GM23338 (cell line): ENCODE measurements at regions not wholly inside any gene's neighbourhood (a gene's known extent, or its start where the extent isn't known, plus 50 kb on each side); places are given as distances from the start of the nearest gene placed in this dataset.

Source experiments
- ATAC-seq: fragments of 200-7000 bp; cut with Tn5 transposase; 3 replicates; pipeline ENCODE4 v1.9.1; 2020
- DNase-seq: peaks from one replicate; pipeline ENCODE4 v3.0.0-alpha.2; 2015; ENCODE audit warnings: low spot score
- H2AFZ ChIP-seq: fragments of 200-600 bp; sonication (generic); 2 replicates; pipeline ENCODE4 v1.8.0; 2016; ENCODE audit warnings: antibody characterized with exemption, mild to moderate bottlenecking, moderate library complexity
- H3F3A ChIP-seq: fragments of 200-600 bp; sonication (generic); replicated peaks from 2 replicates; pipeline ENCODE4 v1.8.0; 2017; ENCODE audit warnings: antibody characterized with exemption, mixed run types, low read depth
- H3K27ac ChIP-seq: fragments of 200-600 bp; sonication (generic); 2 replicates; pipeline ENCODE4 v1.6.1; 2016; ENCODE audit warnings: low read depth
- H3K27me3 ChIP-seq: fragments of 200-600 bp; sonication (generic); 2 replicates; pipeline ENCODE4 v1.8.0; 2016; ENCODE audit warnings: mild to moderate bottlenecking, mixed run types, moderate library complexity; ENCODE audit not compliant: insufficient read depth
- H3K36me3 ChIP-seq: fragments of 200-600 bp; sonication (generic); 2 replicates; pipeline ENCODE4 v1.8.0; 2016; ENCODE audit warnings: mild to moderate bottlenecking; ENCODE audit not compliant: insufficient read depth
- H3K4me1 ChIP-seq: fragments of 200-600 bp; sonication (generic); 2 replicates; pipeline ENCODE4 v1.8.0; 2016; ENCODE audit warnings: mild to moderate bottlenecking, moderate library complexity; ENCODE audit not compliant: insufficient read depth
- H3K4me2 ChIP-seq: fragments of 200-600 bp; sonication (generic); 2 replicates; pipeline ENCODE4 v1.7.1; 2017; ENCODE audit warnings: mixed run types
- H3K4me3 ChIP-seq: fragments of 200-600 bp; sonication (generic); 2 replicates; pipeline ENCODE4 v1.6.1; 2016; ENCODE audit warnings: mixed run types
- H3K79me2 ChIP-seq: fragments of 200-600 bp; sonication (generic); replicated peaks from 2 replicates; pipeline ENCODE4 v1.8.0; 2017; ENCODE audit warnings: mild to moderate bottlenecking; ENCODE audit not compliant: insufficient read depth
- H3K9me2 ChIP-seq: fragments of 200-600 bp; sonication (generic); 2 replicates; pipeline ENCODE4 v1.8.0; 2017; ENCODE audit not compliant: insufficient read depth
- H4K20me1 ChIP-seq: fragments of 200-600 bp; sonication (generic); replicated peaks from 2 replicates; pipeline ENCODE4 v1.8.0; 2017; ENCODE audit warnings: mild to moderate bottlenecking; ENCODE audit not compliant: insufficient read depth
- H3K27ac Mint-ChIP-seq: 2 replicates; pipeline ENCODE4 v1.8.0; 2020; ENCODE audit warnings: inconsistent platforms, mild to moderate bottlenecking, moderate library complexity, mixed read lengths
- H3K27me3 Mint-ChIP-seq: 3 replicates; pipeline ENCODE4 v1.8.0; 2022; ENCODE audit warnings: low read depth, mild to moderate bottlenecking, moderate library complexity, mixed read lengths, inconsistent platforms; ENCODE audit not compliant: insufficient read depth, poor library complexity
- H3K36me3 Mint-ChIP-seq: 3 replicates; pipeline ENCODE4 v1.8.0; 2021; ENCODE audit warnings: low read depth, mild to moderate bottlenecking, inconsistent platforms, moderate library complexity, mixed read lengths
- H3K4me1 Mint-ChIP-seq: 3 replicates; pipeline ENCODE4 v1.8.0; 2020; ENCODE audit warnings: mild to moderate bottlenecking, inconsistent platforms, mixed read lengths
- H3K4me3 Mint-ChIP-seq: 3 replicates; pipeline ENCODE4 v1.8.0; 2021; ENCODE audit warnings: moderate library complexity, mild to moderate bottlenecking, inconsistent platforms, mixed read lengths
- H3K9me3 Mint-ChIP-seq: 3 replicates; pipeline ENCODE4 v1.8.0; 2020; ENCODE audit warnings: moderate library complexity, mild to moderate bottlenecking, inconsistent platforms, mixed read lengths
- EZH2 ChIP-seq: fragments of 200-600 bp; sonication (generic); IDR thresholded peaks from one replicate; pipeline ENCODE4 v1.8.0; 2017; ENCODE audit warnings: antibody characterized with exemption, mild to moderate bottlenecking, low read depth; ENCODE audit not compliant: unreplicated experiment
- NANOG ChIP-seq: IDR thresholded peaks from 2 replicates; pipeline ENCODE4 v1.6.1; 2016; ENCODE audit warnings: antibody characterized with exemption, borderline replicate concordance
- STAT1 ChIP-seq: IDR thresholded peaks from one replicate; pipeline ENCODE4 v1.6.1; 2016; ENCODE audit warnings: antibody characterized with exemption; ENCODE audit not compliant: unreplicated experiment
- TF ChIP-seq, protein P1 (sequence below): fragments of 250-450 bp; sonication (Bioruptor Pico); IDR thresholded peaks from 2 replicates; pipeline ENCODE4 v1.5.0; 2020; ENCODE audit warnings: mild to moderate bottlenecking, moderate library complexity
- TF ChIP-seq, protein P2 (sequence below): IDR thresholded peaks from 2 replicates; pipeline ENCODE4 v1.6.1; 2016; ENCODE audit warnings: antibody characterized with exemption

DNA sequence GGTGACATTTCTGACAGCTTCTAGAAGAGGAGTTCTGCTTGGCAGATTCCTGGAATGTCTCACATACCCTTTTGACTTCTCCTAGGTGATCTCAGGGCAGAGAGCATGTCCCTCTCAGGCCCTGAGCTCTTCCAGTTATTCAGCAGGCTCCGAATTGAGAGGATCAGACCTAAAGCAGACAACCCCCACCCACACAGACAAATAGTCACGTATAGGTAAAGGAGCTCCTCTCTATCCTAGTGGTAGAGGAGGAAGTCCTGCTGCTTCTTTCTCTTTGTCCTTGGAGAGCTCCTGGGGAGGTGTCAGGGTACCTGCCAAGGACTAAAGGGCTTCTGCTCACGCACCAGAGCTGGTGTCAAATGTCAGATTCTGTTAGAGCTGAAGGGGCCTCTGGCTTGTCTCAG lies 128.1 kb downstream of the IER5 start:
- Mint-ChIP-seq H3K4me1 (peaks cover 21% of the 10 kb centered on the region), H3K9me3 (peaks cover 14% of the 10 kb centered on the region), H3K27ac (no peak overlapping the region), H3K27me3 (peaks cover 14% of the 10 kb centered on the region), H3K4me3 (no peak overlapping the region), H3K36me3 (peaks cover 5% of the 10 kb centered on the region; the same call in 2 of the 3 replicates)
- ATAC-seq = peak; percentile 93
- no peak overlapping the region for H3K27ac ChIP-seq
- peaks cover 5% of the 10 kb centered on the region; the same call in 1 of the 2 replicates for H3K9me2 ChIP-seq
- no peaks in the 10 kb centered on the region; the same call in 1 of the 2 replicates for H3K4me1 ChIP-seq
- no peak overlapping the region for H3K4me3 ChIP-seq
- H3K79me2 ChIP-seq = no peaks in the 10 kb centered on the region
- no peaks in the 10 kb centered on the region for H3F3A ChIP-seq
- H2AFZ ChIP-seq = no peak overlapping the region
- H3K27me3 ChIP-seq = no peaks in the 10 kb centered on the region
- H3K36me3 ChIP-seq = no peaks in the 10 kb centered on the region
- no peak for TF ChIP-seq EZH2
- TF ChIP-seq, protein P1, sequence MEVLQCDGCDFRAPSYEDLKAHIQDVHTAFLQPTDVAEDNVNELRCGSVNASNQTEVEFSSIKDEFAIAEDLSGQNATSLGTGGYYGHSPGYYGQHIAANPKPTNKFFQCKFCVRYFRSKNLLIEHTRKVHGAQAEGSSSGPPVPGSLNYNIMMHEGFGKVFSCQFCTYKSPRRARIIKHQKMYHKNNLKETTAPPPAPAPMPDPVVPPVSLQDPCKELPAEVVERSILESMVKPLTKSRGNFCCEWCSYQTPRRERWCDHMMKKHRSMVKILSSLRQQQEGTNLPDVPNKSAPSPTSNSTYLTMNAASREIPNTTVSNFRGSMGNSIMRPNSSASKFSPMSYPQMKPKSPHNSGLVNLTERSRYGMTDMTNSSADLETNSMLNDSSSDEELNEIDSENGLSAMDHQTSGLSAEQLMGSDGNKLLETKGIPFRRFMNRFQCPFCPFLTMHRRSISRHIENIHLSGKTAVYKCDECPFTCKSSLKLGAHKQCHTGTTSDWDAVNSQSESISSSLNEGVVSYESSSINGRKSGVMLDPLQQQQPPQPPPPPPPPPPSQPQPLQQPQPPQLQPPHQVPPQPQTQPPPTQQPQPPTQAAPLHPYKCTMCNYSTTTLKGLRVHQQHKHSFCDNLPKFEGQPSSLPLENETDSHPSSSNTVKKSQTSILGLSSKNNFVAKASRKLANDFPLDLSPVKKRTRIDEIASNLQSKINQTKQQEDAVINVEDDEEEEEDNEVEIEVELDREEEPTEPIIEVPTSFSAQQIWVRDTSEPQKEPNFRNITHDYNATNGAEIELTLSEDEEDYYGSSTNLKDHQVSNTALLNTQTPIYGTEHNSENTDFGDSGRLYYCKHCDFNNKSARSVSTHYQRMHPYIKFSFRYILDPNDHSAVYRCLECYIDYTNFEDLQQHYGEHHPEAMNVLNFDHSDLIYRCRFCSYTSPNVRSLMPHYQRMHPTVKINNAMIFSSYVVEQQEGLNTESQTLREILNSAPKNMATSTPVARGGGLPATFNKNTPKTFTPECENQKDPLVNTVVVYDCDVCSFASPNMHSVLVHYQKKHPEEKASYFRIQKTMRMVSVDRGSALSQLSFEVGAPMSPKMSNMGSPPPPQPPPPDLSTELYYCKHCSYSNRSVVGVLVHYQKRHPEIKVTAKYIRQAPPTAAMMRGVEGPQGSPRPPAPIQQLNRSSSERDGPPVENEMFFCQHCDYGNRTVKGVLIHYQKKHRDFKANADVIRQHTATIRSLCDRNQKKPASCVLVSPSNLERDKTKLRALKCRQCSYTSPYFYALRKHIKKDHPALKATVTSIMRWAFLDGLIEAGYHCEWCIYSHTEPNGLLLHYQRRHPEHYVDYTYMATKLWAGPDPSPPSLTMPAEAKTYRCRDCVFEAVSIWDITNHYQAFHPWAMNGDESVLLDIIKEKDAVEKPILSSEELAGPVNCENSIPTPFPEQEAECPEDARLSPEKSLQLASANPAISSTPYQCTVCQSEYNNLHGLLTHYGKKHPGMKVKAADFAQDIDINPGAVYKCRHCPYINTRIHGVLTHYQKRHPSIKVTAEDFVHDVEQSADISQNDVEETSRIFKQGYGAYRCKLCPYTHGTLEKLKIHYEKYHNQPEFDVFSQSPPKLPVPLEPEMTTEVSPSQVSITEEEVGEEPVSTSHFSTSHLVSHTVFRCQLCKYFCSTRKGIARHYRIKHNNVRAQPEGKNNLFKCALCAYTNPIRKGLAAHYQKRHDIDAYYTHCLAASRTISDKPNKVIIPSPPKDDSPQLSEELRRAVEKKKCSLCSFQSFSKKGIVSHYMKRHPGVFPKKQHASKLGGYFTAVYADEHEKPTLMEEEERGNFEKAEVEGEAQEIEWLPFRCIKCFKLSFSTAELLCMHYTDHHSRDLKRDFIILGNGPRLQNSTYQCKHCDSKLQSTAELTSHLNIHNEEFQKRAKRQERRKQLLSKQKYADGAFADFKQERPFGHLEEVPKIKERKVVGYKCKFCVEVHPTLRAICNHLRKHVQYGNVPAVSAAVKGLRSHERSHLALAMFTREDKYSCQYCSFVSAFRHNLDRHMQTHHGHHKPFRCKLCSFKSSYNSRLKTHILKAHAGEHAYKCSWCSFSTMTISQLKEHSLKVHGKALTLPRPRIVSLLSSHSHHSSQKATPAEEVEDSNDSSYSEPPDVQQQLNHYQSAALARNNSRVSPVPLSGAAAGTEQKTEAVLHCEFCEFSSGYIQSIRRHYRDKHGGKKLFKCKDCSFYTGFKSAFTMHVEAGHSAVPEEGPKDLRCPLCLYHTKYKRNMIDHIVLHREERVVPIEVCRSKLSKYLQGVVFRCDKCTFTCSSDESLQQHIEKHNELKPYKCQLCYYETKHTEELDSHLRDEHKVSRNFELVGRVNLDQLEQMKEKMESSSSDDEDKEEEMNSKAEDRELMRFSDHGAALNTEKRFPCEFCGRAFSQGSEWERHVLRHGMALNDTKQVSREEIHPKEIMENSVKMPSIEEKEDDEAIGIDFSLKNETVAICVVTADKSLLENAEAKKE = peak; percentile 81; the same call in 1 of the 2 replicates
- no peak overlapping the region for H3K4me2 ChIP-seq
- peak; percentile 12 for DNase-seq
- no peaks in the 10 kb centered on the region for H4K20me1 ChIP-seq

DNA sequence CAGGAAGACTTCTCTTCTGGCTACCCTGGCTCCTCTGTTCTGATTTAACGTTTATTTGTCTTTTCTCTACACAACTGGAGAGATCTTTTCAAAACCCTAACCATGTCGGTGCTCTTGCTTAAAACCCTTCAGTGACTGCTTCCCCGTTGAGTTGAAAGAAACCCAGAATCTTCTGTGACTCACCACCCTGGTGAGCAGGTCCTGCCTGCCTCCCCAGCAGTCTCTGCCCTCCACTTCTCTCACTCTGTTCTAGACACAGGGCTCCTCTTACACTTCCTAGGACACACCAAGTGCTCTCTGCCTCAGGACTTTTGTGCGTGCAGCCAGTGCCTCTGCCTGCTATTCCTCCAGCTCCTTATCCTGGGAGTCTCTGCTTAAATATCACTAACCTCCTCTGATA lies 131.4 kb downstream of the IER5 start:
- H3K9me2 ChIP-seq = peaks cover 8% of the 10 kb centered on the region; the same call in 1 of the 2 replicates
- H3K4me1 Mint-ChIP-seq = peaks cover 17% of the 10 kb centered on the region
- ATAC-seq = no peak
- no peaks in the 10 kb centered on the region; the same call in 1 of the 2 replicates for H3K4me1 ChIP-seq
- H3K27me3 Mint-ChIP-seq = peaks cover 8% of the 10 kb centered on the region
- no peak overlapping the region for H3K27ac ChIP-seq
- H3F3A ChIP-seq = no peaks in the 10 kb centered on the region
- H3K36me3 ChIP-seq = no peaks in the 10 kb centered on the region
- H3K27me3 ChIP-seq = no peaks in the 10 kb centered on the region
- no peak overlapping the region for H3K27ac Mint-ChIP-seq
- H4K20me1 ChIP-seq = no peaks in the 10 kb centered on the region
- H3K79me2 ChIP-seq = no peaks in the 10 kb centered on the region
- peaks cover 22% of the 10 kb centered on the region for H3K9me3 Mint-ChIP-seq
- H3K4me3 ChIP-seq = no peak overlapping the region
- H3K4me2 ChIP-seq = no peak overlapping the region
- H3K36me3 Mint-ChIP-seq = peaks cover 5% of the 10 kb centered on the region; the same call in 2 of the 3 replicates
- no peak overlapping the region for H2AFZ ChIP-seq
- no peak overlapping the region for H3K4me3 Mint-ChIP-seq
- no peak for DNase-seq
- TF ChIP-seq, protein P2, sequence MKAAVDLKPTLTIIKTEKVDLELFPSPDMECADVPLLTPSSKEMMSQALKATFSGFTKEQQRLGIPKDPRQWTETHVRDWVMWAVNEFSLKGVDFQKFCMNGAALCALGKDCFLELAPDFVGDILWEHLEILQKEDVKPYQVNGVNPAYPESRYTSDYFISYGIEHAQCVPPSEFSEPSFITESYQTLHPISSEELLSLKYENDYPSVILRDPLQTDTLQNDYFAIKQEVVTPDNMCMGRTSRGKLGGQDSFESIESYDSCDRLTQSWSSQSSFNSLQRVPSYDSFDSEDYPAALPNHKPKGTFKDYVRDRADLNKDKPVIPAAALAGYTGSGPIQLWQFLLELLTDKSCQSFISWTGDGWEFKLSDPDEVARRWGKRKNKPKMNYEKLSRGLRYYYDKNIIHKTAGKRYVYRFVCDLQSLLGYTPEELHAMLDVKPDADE = no peak
- TF ChIP-seq NANOG (no peak), STAT1 (no peak)
- TF ChIP-seq, protein P1 = no peak
